H9 (cell line): ENCODE measurements at regions not wholly inside any gene's neighbourhood (a gene's known extent, or its start where the extent isn't known, plus 50 kb on each side); places are given as distances from the start of the nearest gene placed in this dataset.

Experiments
- DNase-seq: peaks from one replicate; pipeline ENCODE4 v3.0.0-alpha.2; 2017
- H2AFZ ChIP-seq: one replicate; pipeline ENCODE4 v1.6.1; 2013; ENCODE audit warnings: mild to moderate bottlenecking, low read length, control low read depth, moderate library complexity
- H2AK5ac ChIP-seq: 2 replicates; pipeline ENCODE4 v1.6.1; 2013; ENCODE audit warnings: low read length, control low read depth, mixed read lengths; ENCODE audit not compliant: insufficient read length
- H2BK120ac ChIP-seq: one replicate; pipeline ENCODE4 v1.6.1; 2013; ENCODE audit warnings: low read depth, mild to moderate bottlenecking, low read length, control low read depth, inconsistent platforms; ENCODE audit not compliant: poor library complexity, severe bottlenecking
- H2BK12ac ChIP-seq: 2 replicates; pipeline ENCODE4 v1.6.1; 2013; ENCODE audit warnings: low read length, control low read depth, mixed read lengths, low read depth; ENCODE audit not compliant: insufficient read length
- H2BK15ac ChIP-seq: 2 replicates; pipeline ENCODE4 v1.6.1; 2013; ENCODE audit warnings: low read depth, low read length, control low read depth
- H2BK20ac ChIP-seq: one replicate; pipeline ENCODE4 v1.6.1; 2013; ENCODE audit warnings: low read depth, mild to moderate bottlenecking, low read length, control low read depth, inconsistent platforms; ENCODE audit not compliant: poor library complexity, severe bottlenecking
- H2BK5ac ChIP-seq: 2 replicates; pipeline ENCODE4 v1.6.1; 2013; ENCODE audit warnings: low read length, control low read depth, mixed read lengths; ENCODE audit not compliant: insufficient read length
- H3K14ac ChIP-seq: 2 replicates; pipeline ENCODE4 v1.6.1; 2013; ENCODE audit warnings: low read length, control low read depth; ENCODE audit not compliant: insufficient read depth
- H3K18ac ChIP-seq: 2 replicates; pipeline ENCODE4 v1.6.1; 2013; ENCODE audit warnings: low read depth, mild to moderate bottlenecking, mixed read lengths, low read length, control low read depth; ENCODE audit not compliant: insufficient read length
- H3K23ac ChIP-seq: 2 replicates; pipeline ENCODE4 v1.6.1; 2013; ENCODE audit warnings: low read length, control low read depth, mixed read lengths, low read depth; ENCODE audit not compliant: insufficient read length
- H3K23me2 ChIP-seq: 2 replicates; pipeline ENCODE4 v1.6.1; 2013; ENCODE audit warnings: low read depth, mild to moderate bottlenecking, mixed read lengths, low read length, control low read depth; ENCODE audit not compliant: insufficient read length, poor library complexity, severe bottlenecking
- H3K27ac ChIP-seq: 2 replicates; pipeline ENCODE4 v1.5.1; 2013; ENCODE audit warnings: low read length, control low read depth, mixed read lengths, low read depth; ENCODE audit not compliant: insufficient read length
- H3K27me3 ChIP-seq: 2 replicates; pipeline ENCODE4 v1.6.1; 2013; ENCODE audit warnings: low read length, control low read depth, inconsistent platforms; ENCODE audit not compliant: insufficient read depth
- H3K4ac ChIP-seq: 2 replicates; pipeline ENCODE4 v1.6.1; 2013; ENCODE audit warnings: low read depth, mild to moderate bottlenecking, control low read depth, inconsistent platforms, low read length, moderate library complexity
- H3K4me1 ChIP-seq: 2 replicates; pipeline ENCODE4 v1.6.1; 2013; ENCODE audit warnings: low read length, control low read depth, inconsistent platforms; ENCODE audit not compliant: insufficient read depth
- H3K4me2 ChIP-seq: 2 replicates; pipeline ENCODE4 v1.6.1; 2013; ENCODE audit warnings: low read length, control low read depth, mixed read lengths; ENCODE audit not compliant: insufficient read length, insufficient read depth
- H3K56ac ChIP-seq: 2 replicates; pipeline ENCODE4 v1.6.1; 2013; ENCODE audit warnings: low read depth, mild to moderate bottlenecking, mixed read lengths, low read length, control low read depth; ENCODE audit not compliant: insufficient read length
- H3K79me1 ChIP-seq: 2 replicates; pipeline ENCODE4 v1.6.1; 2013; ENCODE audit warnings: low read depth, mild to moderate bottlenecking, moderate library complexity, low read length, control low read depth, inconsistent platforms; ENCODE audit not compliant: insufficient read depth, poor library complexity, severe bottlenecking
- H3K79me2 ChIP-seq: 2 replicates; pipeline ENCODE4 v1.6.1; 2013; ENCODE audit warnings: low read length, control low read depth, inconsistent platforms; ENCODE audit not compliant: insufficient read depth
- H3K9ac ChIP-seq: 2 replicates; pipeline ENCODE4 v1.6.1; 2013; ENCODE audit warnings: low read length, control low read depth, mixed read lengths; ENCODE audit not compliant: insufficient read length; ENCODE audit errors: extremely low read depth
- H3K9me3 ChIP-seq: one replicate; pipeline ENCODE4 v1.6.1; 2013; ENCODE audit warnings: low read depth, low read length, inconsistent platforms; ENCODE audit not compliant: control insufficient read depth
- H3T11ph ChIP-seq: one replicate; pipeline ENCODE4 v1.6.1; 2013; ENCODE audit warnings: mild to moderate bottlenecking, low read length, control low read depth, inconsistent platforms
- H4K20me1 ChIP-seq: one replicate; pipeline ENCODE4 v1.6.1; 2013; ENCODE audit not compliant: control insufficient read depth, insufficient read length, insufficient read depth
- H4K5ac ChIP-seq: 2 replicates; pipeline ENCODE4 v1.6.1; 2013; ENCODE audit warnings: low read depth, mild to moderate bottlenecking, mixed read lengths, low read length, control low read depth; ENCODE audit not compliant: insufficient read length
- H4K8ac ChIP-seq: replicated peaks from 2 replicates; pipeline ENCODE4 v1.6.1; 2013; ENCODE audit warnings: low read length, control low read depth, mixed read lengths, low read depth; ENCODE audit not compliant: insufficient read length
- H4K91ac ChIP-seq: 2 replicates; pipeline ENCODE4 v1.6.1; 2013; ENCODE audit warnings: low read depth, mild to moderate bottlenecking, moderate library complexity, mixed read lengths, low read length, control low read depth; ENCODE audit not compliant: insufficient read length
- H3K27ac Mint-ChIP-seq, 3 experiments: 2 replicates in 2 of 3; 3 replicates in 1 of 3; pipeline ENCODE4 v1.8.0; 2020 to 2021; ENCODE audit warnings: mixed read lengths in 3 of 3, mild to moderate bottlenecking in 1 of 3, moderate library complexity in 1 of 3
- H3K27me3 Mint-ChIP-seq: 2 replicates; pipeline ENCODE4 v1.8.0; 2021; ENCODE audit warnings: low read depth, mild to moderate bottlenecking, moderate library complexity, mixed read lengths
- H3K36me3 Mint-ChIP-seq, 3 experiments: 2 replicates in 2 of 3; 3 replicates in 1 of 3; pipeline ENCODE4 v1.8.0; 2020 to 2021; ENCODE audit warnings: low read depth in 3 of 3, mixed read lengths in 3 of 3; ENCODE audit not compliant: insufficient read depth in 1 of 3
- H3K4me1 Mint-ChIP-seq, 2 experiments: 2 replicates each; pipeline ENCODE4 v1.8.0; 2020; ENCODE audit warnings: mixed read lengths in 2 of 2
- H3K4me3 Mint-ChIP-seq, 2 experiments: 2 replicates in 1 of 2; 3 replicates in 1 of 2; pipeline ENCODE4 v1.8.0; 2020 to 2021; ENCODE audit warnings: mild to moderate bottlenecking in 2 of 2, mixed read lengths in 2 of 2, moderate library complexity in 1 of 2
- H3K9me3 Mint-ChIP-seq, 2 experiments: 2 replicates in 1 of 2; 3 replicates in 1 of 2; pipeline ENCODE4 v1.8.0; 2020; ENCODE audit warnings: mild to moderate bottlenecking in 2 of 2, mixed read lengths in 2 of 2, moderate library complexity in 1 of 2
- WGBS: extraction: QIAGEN DNeasy Blood & Tissue Kit; methylation state at CpG from one replicate; pipeline ENCODE4 v1.1.7; 2013; ENCODE audit warnings: missing lambda C conversion rate, low lambda C conversion rate, mixed read lengths; ENCODE audit not compliant: insufficient read length; ENCODE audit errors: extremely low coverage; 5-methylcytosine and 5-hydroxymethylcytosine counted together
- TF ChIP-seq, protein P1 (sequence below): fragments of 200-600 bp; sonication (generic); conservative IDR thresholded peaks from 3 replicates; pipeline ENCODE4 v1.8.0; 2021; ENCODE audit warnings: antibody characterized with exemption, mild to moderate bottlenecking

- no peaks in the 10 kb centered on the region for H4K20me1 ChIP-seq
- H3K4me1 Mint-ChIP-seq, result no peaks in the 10 kb centered on the region
Observed at GRCh38 chr18:22702806-22703205, 230.3 kb upstream of the RBBP8 start.

More at GRCh38 chr18:22702806-22703205, 230.3 kb upstream of the RBBP8 start:
- Mint-ChIP-seq H3K4me3 (no peak overlapping the region), H3K27me3 (0 out of 2 replicates have a peak, but pooled peaks cover 1% of the 10 kb centered on the region), H3K9me3 (no peaks in the 10 kb centered on the region), H3K36me3 (no peaks in the 10 kb centered on the region), H3K27ac (no peak overlapping the region)
- H3K4me2 ChIP-seq, result no peak overlapping the region
- TF ChIP-seq, protein P1, sequence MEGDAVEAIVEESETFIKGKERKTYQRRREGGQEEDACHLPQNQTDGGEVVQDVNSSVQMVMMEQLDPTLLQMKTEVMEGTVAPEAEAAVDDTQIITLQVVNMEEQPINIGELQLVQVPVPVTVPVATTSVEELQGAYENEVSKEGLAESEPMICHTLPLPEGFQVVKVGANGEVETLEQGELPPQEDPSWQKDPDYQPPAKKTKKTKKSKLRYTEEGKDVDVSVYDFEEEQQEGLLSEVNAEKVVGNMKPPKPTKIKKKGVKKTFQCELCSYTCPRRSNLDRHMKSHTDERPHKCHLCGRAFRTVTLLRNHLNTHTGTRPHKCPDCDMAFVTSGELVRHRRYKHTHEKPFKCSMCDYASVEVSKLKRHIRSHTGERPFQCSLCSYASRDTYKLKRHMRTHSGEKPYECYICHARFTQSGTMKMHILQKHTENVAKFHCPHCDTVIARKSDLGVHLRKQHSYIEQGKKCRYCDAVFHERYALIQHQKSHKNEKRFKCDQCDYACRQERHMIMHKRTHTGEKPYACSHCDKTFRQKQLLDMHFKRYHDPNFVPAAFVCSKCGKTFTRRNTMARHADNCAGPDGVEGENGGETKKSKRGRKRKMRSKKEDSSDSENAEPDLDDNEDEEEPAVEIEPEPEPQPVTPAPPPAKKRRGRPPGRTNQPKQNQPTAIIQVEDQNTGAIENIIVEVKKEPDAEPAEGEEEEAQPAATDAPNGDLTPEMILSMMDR, result no peak
- H3K9ac ChIP-seq, result no peak overlapping the region
- H2BK120ac ChIP-seq, result no peak overlapping the region
- no peak overlapping the region for H2BK5ac ChIP-seq
- no peak overlapping the region for H3K27ac ChIP-seq
- H3K23ac ChIP-seq, result no peak overlapping the region
- no peak overlapping the region for H2BK12ac ChIP-seq
- no peaks in the 10 kb centered on the region for H3K9me3 ChIP-seq
- no peak overlapping the region for H4K91ac ChIP-seq
- H3K4ac ChIP-seq, result no peak overlapping the region
- H3T11ph ChIP-seq, result no peak overlapping the region
- H2AFZ ChIP-seq, result no peak overlapping the region
- no peak overlapping the region for H4K5ac ChIP-seq
- no peaks in the 10 kb centered on the region for H3K23me2 ChIP-seq
- no peak overlapping the region for H2BK15ac ChIP-seq
- no peak overlapping the region for H3K18ac ChIP-seq
- H4K8ac ChIP-seq, result no peak overlapping the region
- no peak overlapping the region for H2AK5ac ChIP-seq
- H3K14ac ChIP-seq, result no peak overlapping the region
- no CpG with 5 or more reads among the region's 3 CpGs for WGBS
- no peak overlapping the region for H3K56ac ChIP-seq
- no peaks in the 10 kb centered on the region for H3K27me3 ChIP-seq
- no peaks in the 10 kb centered on the region for H3K79me2 ChIP-seq
- H3K79me1 ChIP-seq, result no peaks in the 10 kb centered on the region
- H3K4me1 ChIP-seq, result no peaks in the 10 kb centered on the region
- H2BK20ac ChIP-seq, result no peak overlapping the region
- DNase-seq, result no peak
